Fibroblast of lung (primary cell): ENCODE measurements at regions not wholly inside any gene's neighbourhood (a gene's known extent, or its start where the extent isn't known, plus 50 kb on each side); places are given as distances from the start of the nearest gene placed in this dataset.

Source experiments
- DNase-seq, 2 donors: peaks; one replicate each; pipeline versions ENCODE4 v3.0.0 to v3.0.0-alpha.2; 2010; ENCODE audit warnings: low read depth in 2 of 2
- H2AFZ ChIP-seq: 2 replicates; pipeline ENCODE4 v1.5.1; 2012; ENCODE audit warnings: low read length, control low read depth, inconsistent platforms
- H3K27ac ChIP-seq: 2 replicates; pipeline ENCODE4 v1.5.1; 2011; ENCODE audit warnings: low read length, control low read depth; ENCODE audit not compliant: insufficient read depth
- H3K27me3 ChIP-seq: 2 replicates; pipeline ENCODE4 v1.5.1; 2011; ENCODE audit warnings: mild to moderate bottlenecking, low read length; ENCODE audit not compliant: control insufficient read depth, insufficient read depth
- H3K36me3 ChIP-seq: 2 replicates; pipeline ENCODE4 v1.5.1; 2011; ENCODE audit warnings: low read length; ENCODE audit not compliant: control insufficient read depth, insufficient read depth
- H3K4me1 ChIP-seq: 2 replicates; pipeline ENCODE4 v1.5.1; 2011; ENCODE audit warnings: low read length; ENCODE audit not compliant: control insufficient read depth, insufficient read depth; ENCODE audit errors: extremely low read depth
- H3K4me2 ChIP-seq: 2 replicates; pipeline ENCODE4 v1.5.1; 2011; ENCODE audit warnings: low read length, control low read depth; ENCODE audit not compliant: insufficient read depth; ENCODE audit errors: extremely low read depth
- H3K4me3 ChIP-seq, 4 experiments: fragments of 200-600 bp in 1 of 4; sonication (generic) in 1 of 4; replicated peaks in 1 of 4; 2 replicates each; pipeline ENCODE4 v1.5.1; 2011 to 2016; ENCODE audit warnings: low read length in 4 of 4, low read depth in 3 of 4, mild to moderate bottlenecking in 3 of 4, control low read depth in 2 of 4, inconsistent platforms in 1 of 4, mixed read lengths in 1 of 4; ENCODE audit not compliant: insufficient read depth in 1 of 4; ENCODE audit errors: control extremely low read depth in 1 of 4
- H3K79me2 ChIP-seq: 2 replicates; pipeline ENCODE4 v1.5.1; 2012; ENCODE audit warnings: mild to moderate bottlenecking, low read length, inconsistent platforms; ENCODE audit not compliant: control insufficient read depth, insufficient read depth
- H3K9ac ChIP-seq: 2 replicates; pipeline ENCODE4 v1.5.1; 2011; ENCODE audit warnings: mild to moderate bottlenecking, low read length, control low read depth; ENCODE audit not compliant: insufficient read depth
- H3K9me3 ChIP-seq: 2 replicates; pipeline ENCODE4 v1.5.1; 2012; ENCODE audit warnings: low read depth, low read length; ENCODE audit not compliant: control insufficient read depth, insufficient read depth
- H4K20me1 ChIP-seq: 2 replicates; pipeline ENCODE4 v1.5.1; 2011; ENCODE audit warnings: low read length; ENCODE audit not compliant: control insufficient read depth, insufficient read depth; ENCODE audit errors: extremely low read depth
- CTCF ChIP-seq, 2 donors: IDR thresholded peaks in 1 of 2; conservative IDR thresholded peaks in 1 of 2; 1 replicate in 1 of 2; 2 replicates in 1 of 2; pipeline ENCODE4 v1.5.1; 2011 to 2012; ENCODE audit warnings: low read length in 2 of 2, control low read depth in 1 of 2, inconsistent platforms in 1 of 2, low read depth in 1 of 2, mild to moderate bottlenecking in 1 of 2
- EZH2 ChIP-seq: IDR thresholded peaks from 2 replicates; pipeline ENCODE4 v1.5.1; 2012; ENCODE audit warnings: low read length, control low read depth, mild to moderate bottlenecking; ENCODE audit errors: missing control alignments

- H3K27ac ChIP-seq, result no peak overlapping the region
- no peaks in the 10 kb centered on the region for H3K9me3 ChIP-seq
- no peak overlapping the region for H3K4me3 ChIP-seq
- peak in 1 of 2 donors; percentile 9 for DNase-seq
- no peak overlapping the region for H3K9ac ChIP-seq
- H2AFZ ChIP-seq, result no peak overlapping the region
- H3K4me1 ChIP-seq, result no peaks in the 10 kb centered on the region
- no peaks in the 10 kb centered on the region for H3K27me3 ChIP-seq
- TF ChIP-seq CTCF (conservative IDR thresholded peaks at IDR 0.05 in 1 of 2, IDR thresholded peaks at IDR 0.05 in 1 of 2; ENCODE audit: low read depth in 1 of 2, low read length in 2 of 2), result no peak
- TF ChIP-seq EZH2, result no peak
- H3K36me3 ChIP-seq, result no peaks in the 10 kb centered on the region
- H3K79me2 ChIP-seq, result no peaks in the 10 kb centered on the region
- no peak overlapping the region for H3K4me2 ChIP-seq
- H4K20me1 ChIP-seq, result no peaks in the 10 kb centered on the region
These were observed 276.5 kb upstream of the AGTR2 start for GRCh38 chrX:115894087-115894486.

GRCh38 chrX:115895678-115896329 is 274.7 kb upstream of the AGTR2 start:
- DNase-seq, result no peak
- Histone ChIP-seq H3K27ac (no peak overlapping the region), H3K36me3 (no peaks in the 10 kb centered on the region), H3K27me3 (no peaks in the 10 kb centered on the region), H3K9ac (no peak overlapping the region), H3K4me1 (no peaks in the 10 kb centered on the region), H3K9me3 (no peaks in the 10 kb centered on the region), H2AFZ (no peak overlapping the region), H3K4me2 (no peak overlapping the region), H4K20me1 (no peaks in the 10 kb centered on the region), H3K79me2 (no peaks in the 10 kb centered on the region), H3K4me3 (no peak overlapping the region)
- TF ChIP-seq CTCF (conservative IDR thresholded peaks at IDR 0.05 in 1 of 2, IDR thresholded peaks at IDR 0.05 in 1 of 2; ENCODE audit: low read depth in 1 of 2, low read length in 2 of 2) (no peak), EZH2 (no peak)

GRCh38 chrX:115896362-115896761 is 274.2 kb upstream of the AGTR2 start:
- Histone ChIP-seq H3K27ac (no peak overlapping the region), H3K79me2 (no peaks in the 10 kb centered on the region), H3K36me3 (no peaks in the 10 kb centered on the region), H3K27me3 (no peaks in the 10 kb centered on the region), H3K4me3 (no peak overlapping the region), H3K4me2 (no peak overlapping the region), H4K20me1 (no peaks in the 10 kb centered on the region), H3K9ac (no peak overlapping the region), H3K4me1 (no peaks in the 10 kb centered on the region), H2AFZ (no peak overlapping the region), H3K9me3 (no peaks in the 10 kb centered on the region)
- no peak for DNase-seq
- TF ChIP-seq EZH2 (no peak), CTCF (conservative IDR thresholded peaks at IDR 0.05 in 1 of 2, IDR thresholded peaks at IDR 0.05 in 1 of 2; ENCODE audit: low read depth in 1 of 2, low read length in 2 of 2) (no peak)
